ENCODE measurements at regions not wholly inside any gene's neighbourhood (a gene's known extent, or its start where the extent isn't known, plus 50 kb on each side); places are given as distances from the start of the nearest gene placed in this dataset.

GRCh38 chr1:218049641-218050040, 235.5 kb upstream of the RRP15 start:
- H3K4me3 ChIP-seq (ENCODE audit: low read length, poor library complexity, severe bottlenecking): no peak overlapping the region
- no peaks in the 10 kb centered on the region for H3K36me3 ChIP-seq (ENCODE audit: insufficient read depth, low read length)
- no peaks in the 10 kb centered on the region for H3K27me3 ChIP-seq (ENCODE audit: insufficient read depth, low read length, poor library complexity, severe bottlenecking)
- H4K20me1 ChIP-seq (ENCODE audit: insufficient read depth, low read length, poor library complexity, severe bottlenecking): no peaks in the 10 kb centered on the region
- no peak for TF ChIP-seq EZH2phosphoT487 (IDR thresholded peaks at IDR 0.05; ENCODE audit: borderline replicate concordance)
- TF ChIP-seq CTCF (conservative IDR thresholded peaks at IDR 0.05; ENCODE audit: low read length): no peak
- H2AFZ ChIP-seq (ENCODE audit: low read length): no peak overlapping the region
- H3K9me2 ChIP-seq (replicated peaks; ENCODE audit: low read depth, low read length): no peaks in the 10 kb centered on the region
- no peaks in the 10 kb centered on the region for H3K79me2 ChIP-seq (ENCODE audit: insufficient read depth, low read length)
- no peaks in the 10 kb centered on the region for H3F3A ChIP-seq (ENCODE audit: low read depth)
- H3K4me1 ChIP-seq (ENCODE audit: insufficient read depth, low read length, poor library complexity, severe bottlenecking): no peaks in the 10 kb centered on the region
- H3K4me2 ChIP-seq (ENCODE audit: low read depth, low read length, poor library complexity, severe bottlenecking): no peak overlapping the region
- no peaks in the 10 kb centered on the region for H3K9me3 ChIP-seq (ENCODE audit: insufficient read depth, low read depth, low read length)
- no peak overlapping the region for H3K9ac ChIP-seq (ENCODE audit: low read depth, low read length, poor library complexity, severe bottlenecking)

- no peaks in the 10 kb centered on the region for H3K27me3 ChIP-seq (ENCODE audit: insufficient read depth, low read length, poor library complexity, severe bottlenecking)
- no peak overlapping the region for H2AFZ ChIP-seq (ENCODE audit: low read length)
- H3K9me3 ChIP-seq (ENCODE audit: insufficient read depth, low read depth, low read length): no peaks in the 10 kb centered on the region
- H3F3A ChIP-seq (ENCODE audit: low read depth): no peaks in the 10 kb centered on the region
- no peaks in the 10 kb centered on the region for H3K9me2 ChIP-seq (replicated peaks; ENCODE audit: low read depth, low read length)
- no peak overlapping the region for H3K9ac ChIP-seq (ENCODE audit: low read depth, low read length, poor library complexity, severe bottlenecking)
- no peak for TF ChIP-seq EZH2phosphoT487 (IDR thresholded peaks at IDR 0.05; ENCODE audit: borderline replicate concordance)
- no peaks in the 10 kb centered on the region for H3K79me2 ChIP-seq (ENCODE audit: insufficient read depth, low read length)
- H3K36me3 ChIP-seq (ENCODE audit: insufficient read depth, low read length): no peaks in the 10 kb centered on the region
- no peaks in the 10 kb centered on the region for H3K4me1 ChIP-seq (ENCODE audit: insufficient read depth, low read length, poor library complexity, severe bottlenecking)
- no peaks in the 10 kb centered on the region for H4K20me1 ChIP-seq (ENCODE audit: insufficient read depth, low read length, poor library complexity, severe bottlenecking)
- no peak overlapping the region for H3K4me3 ChIP-seq (ENCODE audit: low read length, poor library complexity, severe bottlenecking)
- H3K4me2 ChIP-seq (ENCODE audit: low read depth, low read length, poor library complexity, severe bottlenecking): no peak overlapping the region
Measured at GRCh38 chr1:218058730-218059129, 226.4 kb upstream of the RRP15 start.

- Histone ChIP-seq H4K20me1 (ENCODE audit: insufficient read depth, low read length, poor library complexity, severe bottlenecking) (no peaks in the 10 kb centered on the region), H3F3A (ENCODE audit: low read depth) (no peaks in the 10 kb centered on the region), H3K79me2 (ENCODE audit: insufficient read depth, low read length) (no peaks in the 10 kb centered on the region), H2AFZ (ENCODE audit: low read length) (no peak overlapping the region), H3K9me2 (replicated peaks; ENCODE audit: low read depth, low read length) (no peaks in the 10 kb centered on the region), H3K4me1 (ENCODE audit: insufficient read depth, low read length, poor library complexity, severe bottlenecking) (no peaks in the 10 kb centered on the region), H3K36me3 (ENCODE audit: insufficient read depth, low read length) (no peaks in the 10 kb centered on the region), H3K4me2 (ENCODE audit: low read depth, low read length, poor library complexity, severe bottlenecking) (no peak overlapping the region), H3K27me3 (ENCODE audit: insufficient read depth, low read length, poor library complexity, severe bottlenecking) (no peaks in the 10 kb centered on the region), H3K9me3 (ENCODE audit: insufficient read depth, low read depth, low read length) (no peaks in the 10 kb centered on the region), H3K9ac (ENCODE audit: low read depth, low read length, poor library complexity, severe bottlenecking) (no peak overlapping the region), H3K4me3 (ENCODE audit: low read length, poor library complexity, severe bottlenecking) (no peak overlapping the region)
- no peak for TF ChIP-seq CTCF (conservative IDR thresholded peaks at IDR 0.05; ENCODE audit: low read length)
- no peak for TF ChIP-seq EZH2phosphoT487 (IDR thresholded peaks at IDR 0.05; ENCODE audit: borderline replicate concordance)
Measured at GRCh38 chr1:218064426-218064825, 220.7 kb upstream of the RRP15 start.

DNA sequence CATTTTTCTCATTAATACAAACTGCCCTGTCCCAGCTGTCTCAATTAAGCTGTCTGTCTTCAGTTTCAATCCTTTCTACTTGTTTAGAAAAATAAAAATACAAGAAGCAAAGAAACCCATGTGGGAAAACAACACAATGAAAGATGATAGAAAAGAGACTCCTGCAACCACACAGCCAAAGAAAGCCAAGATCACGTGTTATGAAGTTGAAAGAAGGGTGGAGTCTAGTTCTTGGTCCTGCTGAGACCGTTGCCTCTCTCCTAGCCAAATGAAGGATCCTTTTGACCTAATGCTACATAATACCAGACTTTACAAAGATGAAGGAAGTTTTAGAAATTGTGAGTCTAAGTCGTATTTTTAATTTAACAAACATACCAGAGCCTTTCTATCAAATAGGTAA, 218.8 kb upstream of the RRP15 start:
- H3K4me2 ChIP-seq (ENCODE audit: low read depth, low read length, poor library complexity, severe bottlenecking): no peak overlapping the region
- H3K79me2 ChIP-seq (ENCODE audit: insufficient read depth, low read length): no peaks in the 10 kb centered on the region
- no peaks in the 10 kb centered on the region for H3K27me3 ChIP-seq (ENCODE audit: insufficient read depth, low read length, poor library complexity, severe bottlenecking)
- no peak overlapping the region for H3K4me3 ChIP-seq (ENCODE audit: low read length, poor library complexity, severe bottlenecking)
- no peaks in the 10 kb centered on the region for H3K9me2 ChIP-seq (replicated peaks; ENCODE audit: low read depth, low read length)
- no peak for TF ChIP-seq EZH2phosphoT487 (IDR thresholded peaks at IDR 0.05; ENCODE audit: borderline replicate concordance)
- TF ChIP-seq CTCF (conservative IDR thresholded peaks at IDR 0.05; ENCODE audit: low read length): no peak
- H2AFZ ChIP-seq (ENCODE audit: low read length): no peak overlapping the region
- H3K9me3 ChIP-seq (ENCODE audit: insufficient read depth, low read depth, low read length): no peaks in the 10 kb centered on the region
- no peaks in the 10 kb centered on the region for H3F3A ChIP-seq (ENCODE audit: low read depth)
- no peak overlapping the region for H3K9ac ChIP-seq (ENCODE audit: low read depth, low read length, poor library complexity, severe bottlenecking)
- no peaks in the 10 kb centered on the region for H3K36me3 ChIP-seq (ENCODE audit: insufficient read depth, low read length)
- H3K4me1 ChIP-seq (ENCODE audit: insufficient read depth, low read length, poor library complexity, severe bottlenecking): no peaks in the 10 kb centered on the region
- H4K20me1 ChIP-seq (ENCODE audit: insufficient read depth, low read length, poor library complexity, severe bottlenecking): no peaks in the 10 kb centered on the region

All from Loucy (cell line).